GM23248 (cell line): ENCODE measurements at regions not wholly inside any gene's neighbourhood (a gene's known extent, or its start where the extent isn't known, plus 50 kb on each side); places are given as distances from the start of the nearest gene placed in this dataset.

Experiments
- DNase-seq: peaks from one replicate; pipeline ENCODE4 v3.0.0-alpha.2; 2015
- H2AFZ ChIP-seq: fragments of 200-600 bp; sonication (generic); 2 replicates; pipeline ENCODE4 v1.6.1; 2016; ENCODE audit warnings: antibody characterized with exemption
- H3F3A ChIP-seq: fragments of 200-600 bp; sonication (generic); 2 replicates; pipeline ENCODE4 v1.6.1; 2016; ENCODE audit warnings: mild to moderate bottlenecking, antibody characterized with exemption, mixed run types; ENCODE audit not compliant: insufficient read depth
- H3K27ac ChIP-seq: fragments of 200-600 bp; sonication (generic); 2 replicates; pipeline ENCODE4 v1.5.1; 2016; ENCODE audit warnings: mild to moderate bottlenecking
- H3K27me3 ChIP-seq: fragments of 200-600 bp; sonication (generic); replicated peaks from 2 replicates; pipeline ENCODE4 v1.6.1; 2016; ENCODE audit warnings: mild to moderate bottlenecking; ENCODE audit not compliant: insufficient read depth
- H3K36me3 ChIP-seq: fragments of 200-600 bp; sonication (generic); 2 replicates; pipeline ENCODE4 v1.6.1; 2016; ENCODE audit warnings: low read depth, mild to moderate bottlenecking
- H3K4me1 ChIP-seq: fragments of 200-600 bp; sonication (generic); 2 replicates; pipeline ENCODE4 v1.6.1; 2016; ENCODE audit warnings: mild to moderate bottlenecking; ENCODE audit not compliant: insufficient read depth
- H3K4me2 ChIP-seq: fragments of 200-600 bp; sonication (generic); one replicate; pipeline ENCODE4 v1.6.1; 2016; ENCODE audit warnings: mild to moderate bottlenecking; ENCODE audit not compliant: unreplicated experiment
- H3K4me3 ChIP-seq: fragments of 200-600 bp; sonication (generic); 2 replicates; pipeline ENCODE4 v1.5.1; 2016; ENCODE audit warnings: mild to moderate bottlenecking
- H3K79me2 ChIP-seq: fragments of 200-600 bp; sonication (generic); 2 replicates; pipeline ENCODE4 v1.6.1; 2016; ENCODE audit warnings: mild to moderate bottlenecking; ENCODE audit not compliant: insufficient read depth
- H3K9ac ChIP-seq: fragments of 200-600 bp; sonication (generic); 2 replicates; pipeline ENCODE4 v1.6.1; 2016; ENCODE audit warnings: mild to moderate bottlenecking
- H3K9me2 ChIP-seq: fragments of 200-600 bp; sonication (generic); 2 replicates; pipeline ENCODE4 v1.6.1; 2016; ENCODE audit warnings: mixed run types, mild to moderate bottlenecking, moderate library complexity; ENCODE audit not compliant: insufficient read depth
- H3K9me3 ChIP-seq: fragments of 200-600 bp; sonication (generic); one replicate; pipeline ENCODE4 v1.6.1; 2017; ENCODE audit warnings: low read depth
- H4K20me1 ChIP-seq: fragments of 200-600 bp; sonication (generic); 2 replicates; pipeline ENCODE4 v1.6.0; 2016; ENCODE audit not compliant: insufficient read depth
- EZH2 ChIP-seq: fragments of 200-600 bp; sonication (generic); IDR thresholded peaks from 2 replicates; pipeline ENCODE4 v1.6.1; 2018; ENCODE audit warnings: antibody characterized with exemption, mild to moderate bottlenecking; ENCODE audit not compliant: insufficient read depth, poor library complexity, severe bottlenecking
- EZH2phosphoT487 ChIP-seq: fragments of 200-600 bp; sonication (generic); IDR thresholded peaks from 2 replicates; pipeline ENCODE4 v1.6.1; 2018; ENCODE audit warnings: antibody characterized with exemption, moderate library complexity, mild to moderate bottlenecking, low read depth; ENCODE audit not compliant: insufficient read depth
- WGBS, 2 experiments: methylation state at CpG; one replicate each; pipeline ENCODE4 v1.1.6; 2015 to 2017; ENCODE audit warnings: low lambda C conversion rate in 2 of 2, low coverage in 1 of 2; ENCODE audit errors: missing lambda C conversion rate in 2 of 2; 5-methylcytosine and 5-hydroxymethylcytosine counted together
- in situ Hi-C: fragments of 300-500 bp; cut with MboI; formaldehyde crosslinking; loops from 2 replicates; pipeline ENCODE4 v1.15.0; 2020

GRCh38 chr11:127612607-127613006, 612.0 kb upstream of the KIRREL3 start:
- Histone ChIP-seq H3K4me3 (no peak overlapping the region), H3K4me2 (no peak overlapping the region), H3K36me3 (no peaks in the 10 kb centered on the region), H3K9me3 (no peaks in the 10 kb centered on the region), H4K20me1 (no peaks in the 10 kb centered on the region), H3K27ac (no peak overlapping the region), H3F3A (no peaks in the 10 kb centered on the region), H3K4me1 (no peaks in the 10 kb centered on the region), H2AFZ (no peak overlapping the region), H3K79me2 (no peaks in the 10 kb centered on the region), H3K9me2 (no peaks in the 10 kb centered on the region), H3K9ac (no peak overlapping the region), H3K27me3 (no peaks in the 10 kb centered on the region; the same call in 1 of the 2 replicates)
- 25 to 27% methylated on average over 2 of the region's 2 CpGs for WGBS, 2 experiments
- TF ChIP-seq EZH2 (no peak), EZH2phosphoT487 (no peak)
- DNase-seq, result no peak
- in situ Hi-C loops, result no loop called here

GRCh38 chr11:127609025-127609773, 608.6 kb upstream of the KIRREL3 start:
- no peaks in the 10 kb centered on the region for H4K20me1 ChIP-seq
- no peaks in the 10 kb centered on the region for H3F3A ChIP-seq
- no peak overlapping the region for H2AFZ ChIP-seq
- H3K36me3 ChIP-seq, result no peaks in the 10 kb centered on the region
- H3K79me2 ChIP-seq, result no peaks in the 10 kb centered on the region
- H3K27me3 ChIP-seq, result peaks cover 3% of the 10 kb centered on the region; the same call in 1 of the 2 replicates
- H3K4me3 ChIP-seq, result no peak overlapping the region
- H3K9me2 ChIP-seq, result no peaks in the 10 kb centered on the region
- in situ Hi-C loops, result no loop called here
- no peaks in the 10 kb centered on the region for H3K9me3 ChIP-seq
- no peak overlapping the region for H3K9ac ChIP-seq
- H3K27ac ChIP-seq, result no peak overlapping the region
- H3K4me2 ChIP-seq, result no peak overlapping the region
- no peaks in the 10 kb centered on the region for H3K4me1 ChIP-seq
- no peak for DNase-seq
- 14 to 21% methylated on average over 4 of the region's 4 CpGs for WGBS, 2 experiments
- TF ChIP-seq EZH2 (no peak), EZH2phosphoT487 (no peak)

- in situ Hi-C loops, result no loop called here
- no peak overlapping the region for H2AFZ ChIP-seq
- WGBS, 2 experiments, result 3 to 6% methylated on average over 9 of the region's 9 CpGs
Observed at GRCh38 chr11:127607487-127608085, 607.0 kb upstream of the KIRREL3 start.

GRCh38 chr11:127601578-127601977, 601.0 kb upstream of the KIRREL3 start:
- H3K9me2 ChIP-seq, result no peaks in the 10 kb centered on the region
- H3K36me3 ChIP-seq, result no peaks in the 10 kb centered on the region
- DNase-seq, result no peak
- H3K27ac ChIP-seq, result no peak overlapping the region
- H3K4me1 ChIP-seq, result no peaks in the 10 kb centered on the region
- no peak overlapping the region for H3K9ac ChIP-seq
- no peak overlapping the region for H2AFZ ChIP-seq
- no peak overlapping the region for H3K4me2 ChIP-seq
- in situ Hi-C loops, result no loop called here
- H4K20me1 ChIP-seq, result no peaks in the 10 kb centered on the region
- no peaks in the 10 kb centered on the region for H3K79me2 ChIP-seq
- H3K27me3 ChIP-seq, result peaks cover 4% of the 10 kb centered on the region; the same call in 1 of the 2 replicates
- H3K9me3 ChIP-seq, result no peaks in the 10 kb centered on the region
- TF ChIP-seq EZH2phosphoT487 (no peak), EZH2 (no peak)
- no peak overlapping the region for H3K4me3 ChIP-seq
- H3F3A ChIP-seq, result no peaks in the 10 kb centered on the region
- WGBS, 2 experiments, result 2 to 16% methylated on average over 3 of the region's 3 CpGs

More at GRCh38 chr11:127607487-127608085, 607.0 kb upstream of the KIRREL3 start:
- Histone ChIP-seq H3K4me3 (no peak overlapping the region), H3F3A (no peaks in the 10 kb centered on the region), H4K20me1 (no peaks in the 10 kb centered on the region), H3K79me2 (no peaks in the 10 kb centered on the region), H3K27me3 (peaks cover 5% of the 10 kb centered on the region; the same call in 1 of the 2 replicates), H3K4me2 (no peak overlapping the region), H3K9me3 (no peaks in the 10 kb centered on the region), H3K36me3 (no peaks in the 10 kb centered on the region), H3K4me1 (no peaks in the 10 kb centered on the region), H3K27ac (no peak overlapping the region), H3K9me2 (no peaks in the 10 kb centered on the region), H3K9ac (no peak overlapping the region)
- no peak for DNase-seq
- no peak for TF ChIP-seq EZH2phosphoT487
- no peak for TF ChIP-seq EZH2
